ENCODE measurements at regions not wholly inside any gene's neighbourhood (a gene's known extent, or its start where the extent isn't known, plus 50 kb on each side); places are given as distances from the start of the nearest gene placed in this dataset.

DNA sequence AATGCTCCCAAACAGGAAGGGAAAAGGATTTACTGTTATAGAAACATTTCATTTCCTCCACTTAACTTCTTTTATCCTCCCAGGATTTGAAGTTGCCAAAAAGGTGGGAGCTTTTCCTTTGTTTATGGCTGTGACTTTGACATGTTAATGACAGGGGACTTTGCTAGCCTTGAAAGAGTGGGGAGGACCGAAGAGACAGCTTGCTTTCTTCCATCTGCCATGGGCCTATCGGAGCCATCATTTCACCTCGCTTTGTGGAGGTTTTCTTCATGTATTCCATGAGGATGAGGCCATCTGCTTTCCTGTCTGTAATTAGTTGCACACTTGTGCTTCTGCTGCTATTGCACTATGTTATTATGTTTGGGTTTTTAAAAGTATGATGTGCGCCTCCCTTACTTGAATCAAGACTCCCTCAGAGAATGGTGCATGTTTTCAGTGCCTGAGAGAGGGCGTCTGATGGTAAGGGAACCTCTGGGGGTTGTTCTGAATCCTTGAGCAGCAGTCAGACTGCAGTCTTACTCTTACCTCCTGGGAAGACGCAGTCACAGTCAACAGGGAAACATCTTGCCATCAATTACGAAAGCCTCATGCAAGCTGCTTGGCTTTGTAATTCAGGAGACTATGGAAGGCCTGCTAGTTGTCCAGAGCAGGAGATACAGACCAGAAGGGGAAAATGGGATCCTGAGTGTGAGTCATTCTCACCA lies 173.3 kb upstream of the MGAT5 start:
- no peak for DNase-seq (ENCODE audit: low spot score)

DNA sequence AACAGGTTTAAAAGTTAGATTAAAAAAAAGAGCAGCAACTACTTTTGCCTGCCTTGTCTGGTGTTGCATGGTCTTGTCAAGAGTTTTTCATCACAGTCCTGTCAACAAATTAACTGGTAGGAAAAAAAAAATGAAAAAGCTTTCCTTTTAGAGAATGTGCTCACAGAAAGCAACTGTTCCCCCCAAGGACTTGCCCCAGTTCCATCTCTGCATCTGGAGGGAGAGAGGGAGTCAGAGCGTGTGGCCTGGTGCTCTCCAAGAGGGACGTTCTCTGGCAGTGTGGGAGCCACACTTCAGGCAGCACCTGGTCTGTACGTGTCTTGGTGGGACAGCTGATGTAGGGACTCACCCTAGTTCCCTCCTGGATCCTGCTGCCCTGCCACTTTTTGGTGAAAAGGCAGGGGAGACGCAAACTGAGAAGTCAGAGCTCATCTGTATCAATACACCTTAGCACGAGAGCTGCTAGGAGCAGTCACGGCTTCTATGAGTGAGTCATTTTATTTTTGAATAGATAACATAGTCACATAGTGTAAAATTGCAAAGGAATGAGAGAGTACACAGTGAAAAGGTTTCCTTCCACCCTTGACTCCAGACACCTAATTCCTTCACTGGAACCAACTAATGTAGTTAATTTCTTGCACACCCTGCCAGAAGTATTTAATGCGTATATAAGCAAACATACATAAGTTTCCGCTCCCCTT lies 172.5 kb upstream of the MGAT5 start:
- DNase-seq (ENCODE audit: low spot score) = no peak

- DNase-seq (ENCODE audit: low spot score) = no peak
These were observed 170.3 kb upstream of the MGAT5 start for GRCh38 chr2:134083548-134083947.

- DNase-seq (ENCODE audit: low spot score) = no peak
These were observed 167.2 kb upstream of the MGAT5 start for GRCh38 chr2:134086594-134087219.

DNA sequence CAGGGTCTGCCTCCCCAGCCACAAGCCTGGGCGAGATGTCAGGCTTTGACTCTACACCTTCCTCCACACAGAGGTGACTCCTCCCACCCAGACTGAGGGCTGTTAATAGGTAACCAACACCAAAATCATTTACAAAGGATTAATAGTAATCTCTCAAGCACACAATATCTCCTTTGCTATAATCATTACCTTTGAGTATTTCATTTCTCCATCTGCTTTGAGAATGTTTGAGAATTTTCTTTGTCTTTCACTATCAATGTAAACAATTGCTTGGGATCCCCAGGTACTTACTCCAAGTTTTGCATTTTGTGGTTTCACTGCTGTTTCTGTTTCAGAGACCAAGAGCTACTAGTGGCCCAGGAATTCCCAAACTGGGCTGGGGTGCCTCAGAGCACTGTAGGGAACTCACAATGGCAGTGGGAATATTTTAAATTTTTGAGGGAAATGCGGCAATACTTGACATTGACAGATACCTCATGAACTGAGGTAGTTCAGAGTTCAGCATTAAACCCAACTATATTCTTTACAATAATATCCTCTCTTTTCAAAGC lies 166.4 kb upstream of the MGAT5 start:
- DNase-seq (ENCODE audit: low spot score) = no peak

- no peak for DNase-seq (ENCODE audit: low spot score)
These were observed 164.4 kb upstream of the MGAT5 start for GRCh38 chr2:134089454-134089853.

DNA sequence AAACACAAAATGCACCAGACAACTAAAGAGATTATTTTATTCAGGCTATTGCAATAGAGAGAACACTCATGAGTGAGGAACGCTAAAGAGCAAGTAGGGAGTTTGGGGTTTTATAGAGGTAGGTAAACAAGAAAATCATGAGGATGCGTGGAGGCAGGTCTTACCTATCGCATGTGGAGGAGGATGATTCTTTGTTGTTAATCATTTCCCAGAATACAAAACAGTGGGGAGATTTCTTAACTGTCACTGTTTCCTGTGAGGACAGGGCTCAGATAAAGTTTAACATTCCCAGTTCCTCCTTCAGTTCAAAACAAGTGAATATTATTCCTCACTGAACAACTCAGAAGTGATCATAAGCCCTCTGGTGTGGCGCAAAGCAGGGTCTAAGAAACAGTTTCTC lies 156.1 kb upstream of the MGAT5 start:
- no peak for DNase-seq (ENCODE audit: low spot score)

DNA sequence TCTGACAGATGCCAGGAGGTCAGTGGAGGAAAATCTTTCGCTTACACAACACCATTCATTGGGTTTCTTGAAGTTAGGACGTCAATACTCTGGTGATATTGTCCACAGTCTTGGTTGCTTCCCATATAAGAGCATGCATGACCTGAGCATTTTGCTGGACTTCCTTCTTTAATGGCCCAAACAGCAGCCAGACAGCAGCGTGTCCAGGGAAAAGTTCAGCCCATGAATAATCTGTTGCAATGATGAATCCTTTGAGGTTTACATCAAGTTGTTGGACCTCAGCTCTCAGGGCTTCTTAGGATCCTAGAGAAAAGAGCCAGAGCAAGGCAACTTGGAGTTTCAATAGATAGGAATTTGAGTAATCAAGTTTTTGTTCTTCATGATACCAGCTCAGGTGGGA lies 155.6 kb upstream of the MGAT5 start:
- DNase-seq (ENCODE audit: low spot score) = no peak

GRCh38 chr2:134099273-134099672 lies 154.6 kb upstream of the MGAT5 start:
- DNase-seq (ENCODE audit: low spot score) = no peak

DNA sequence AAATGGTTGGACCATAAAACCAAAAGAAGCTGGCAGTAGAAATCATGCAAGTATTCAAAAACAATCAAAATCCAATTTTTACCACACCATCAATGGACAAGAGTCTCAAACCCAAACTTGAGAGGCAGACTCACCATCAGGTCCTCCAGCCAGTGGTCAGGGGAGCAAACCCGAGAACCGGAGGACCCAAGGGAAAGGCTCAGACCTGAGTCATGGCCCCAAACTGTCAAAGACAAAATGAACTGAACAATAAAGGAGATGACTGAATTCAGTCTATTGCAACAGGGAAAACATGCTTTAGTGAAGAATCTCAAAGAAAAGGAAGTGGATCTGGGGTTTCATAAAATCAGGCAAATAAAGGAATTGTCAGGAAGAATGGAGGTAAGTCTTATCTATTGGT lies 150.7 kb upstream of the MGAT5 start:
- DNase-seq (ENCODE audit: low spot score) = no peak

DNA sequence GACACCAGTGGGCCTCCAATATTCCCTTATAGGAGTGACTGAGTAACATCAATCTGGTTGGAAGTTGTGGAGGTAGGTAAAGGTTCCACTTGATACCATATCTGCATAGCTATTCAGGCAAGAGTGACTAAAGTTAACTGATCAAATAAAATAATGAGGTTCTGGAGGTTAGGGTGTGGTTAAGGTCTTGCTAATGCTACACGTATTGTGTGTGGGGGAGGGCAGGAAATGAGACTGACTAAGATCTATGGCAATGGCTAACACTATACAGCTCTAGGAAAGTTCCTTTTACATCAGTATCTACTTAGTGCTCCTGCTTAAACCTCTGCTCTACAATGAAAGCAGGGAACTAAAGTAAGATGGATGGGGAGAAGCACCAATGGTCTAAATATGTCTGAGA lies 149.1 kb upstream of the MGAT5 start:
- no peak for DNase-seq (ENCODE audit: low spot score)

GRCh38 chr2:134107402-134107801 lies 146.5 kb upstream of the MGAT5 start:
- DNase-seq (ENCODE audit: low spot score) = no peak

DNA sequence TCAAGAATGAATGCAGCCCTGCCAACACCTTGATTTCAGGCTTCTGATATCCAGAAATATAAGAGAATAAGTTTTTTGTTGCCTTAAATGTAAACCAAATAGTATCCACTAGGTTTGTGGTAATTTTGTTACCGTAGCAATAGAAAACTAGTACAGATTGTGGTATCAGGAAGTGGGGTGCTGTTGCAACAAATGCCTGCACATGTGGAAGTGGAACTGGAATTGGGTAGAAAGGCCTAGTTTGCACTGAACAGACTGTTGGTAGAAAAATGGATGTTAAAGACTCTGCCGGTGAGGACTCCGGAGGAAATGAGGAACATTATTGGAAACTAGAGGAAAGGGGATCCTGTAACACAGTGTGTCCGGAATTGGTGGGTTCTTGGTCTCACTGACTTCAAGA lies 145.8 kb upstream of the MGAT5 start:
- DNase-seq (ENCODE audit: low spot score) = no peak

DNA sequence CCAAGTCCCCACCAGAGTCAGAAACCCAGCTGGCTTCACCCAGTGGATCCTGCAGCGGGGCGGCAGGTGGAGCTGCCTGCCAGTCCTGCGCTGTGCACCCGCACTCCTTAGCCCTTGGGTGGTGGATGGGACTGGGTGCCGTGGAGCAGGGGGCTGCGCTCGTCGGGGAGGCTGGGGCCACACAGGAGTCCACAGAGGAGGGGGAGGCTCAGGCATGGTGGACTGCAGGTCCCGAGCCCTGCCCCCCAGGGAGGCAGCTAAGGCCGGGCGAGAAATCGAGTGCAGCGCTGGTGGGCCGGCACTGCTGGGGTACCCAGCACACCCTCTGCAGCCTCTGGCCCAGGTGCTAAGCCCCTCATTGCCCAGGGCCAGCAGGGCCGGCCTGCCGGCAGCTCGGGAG lies 144.6 kb upstream of the MGAT5 start:
- DNase-seq (ENCODE audit: low spot score) = no peak

DNA sequence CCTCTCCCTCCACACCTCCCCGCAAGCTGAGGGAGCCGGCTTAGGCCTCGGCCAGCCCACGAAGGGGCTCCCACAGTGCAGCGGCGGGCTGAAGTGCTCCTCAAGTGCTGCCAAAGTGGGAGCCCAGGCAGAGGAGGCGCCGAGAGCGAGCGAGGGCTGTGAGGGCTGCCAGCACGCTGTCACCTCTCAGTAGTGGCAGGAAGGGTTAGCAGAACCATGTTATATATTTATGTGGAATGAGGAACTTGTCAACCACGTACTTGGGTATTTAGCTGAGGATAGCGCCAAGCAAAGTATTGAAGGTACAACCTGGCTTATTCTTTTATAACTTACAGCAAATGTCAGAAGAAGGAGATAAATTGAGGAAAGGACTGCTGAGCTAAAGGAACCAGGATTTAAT lies 144.1 kb upstream of the MGAT5 start:
- DNase-seq (ENCODE audit: low spot score) = no peak

- DNase-seq (ENCODE audit: low spot score) = no peak
These were observed 143.3 kb upstream of the MGAT5 start for GRCh38 chr2:134110532-134110931.

DNA sequence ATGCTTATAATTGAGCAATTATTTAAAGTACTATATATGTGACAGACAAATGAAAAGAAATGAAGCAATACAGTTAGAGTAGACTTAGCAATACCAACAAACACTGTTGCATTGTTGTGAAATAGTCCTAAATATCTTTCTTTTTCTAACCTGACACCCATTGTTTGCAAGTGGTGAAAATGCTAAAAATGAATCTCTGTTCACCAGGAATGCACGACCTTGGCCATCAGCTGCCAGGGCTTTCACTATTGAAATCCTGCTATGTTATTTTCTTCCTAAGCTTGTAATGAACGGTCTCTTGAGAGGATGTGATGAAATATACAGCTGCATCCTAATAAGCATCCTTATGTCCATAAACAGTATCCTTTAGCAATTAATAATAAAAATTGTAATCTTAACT lies 136.2 kb upstream of the MGAT5 start:
- DNase-seq (ENCODE audit: low spot score) = no peak

- DNase-seq (ENCODE audit: low spot score) = peak; percentile 72
These were observed 135.4 kb upstream of the MGAT5 start for GRCh38 chr2:134118279-134119116.

DNA sequence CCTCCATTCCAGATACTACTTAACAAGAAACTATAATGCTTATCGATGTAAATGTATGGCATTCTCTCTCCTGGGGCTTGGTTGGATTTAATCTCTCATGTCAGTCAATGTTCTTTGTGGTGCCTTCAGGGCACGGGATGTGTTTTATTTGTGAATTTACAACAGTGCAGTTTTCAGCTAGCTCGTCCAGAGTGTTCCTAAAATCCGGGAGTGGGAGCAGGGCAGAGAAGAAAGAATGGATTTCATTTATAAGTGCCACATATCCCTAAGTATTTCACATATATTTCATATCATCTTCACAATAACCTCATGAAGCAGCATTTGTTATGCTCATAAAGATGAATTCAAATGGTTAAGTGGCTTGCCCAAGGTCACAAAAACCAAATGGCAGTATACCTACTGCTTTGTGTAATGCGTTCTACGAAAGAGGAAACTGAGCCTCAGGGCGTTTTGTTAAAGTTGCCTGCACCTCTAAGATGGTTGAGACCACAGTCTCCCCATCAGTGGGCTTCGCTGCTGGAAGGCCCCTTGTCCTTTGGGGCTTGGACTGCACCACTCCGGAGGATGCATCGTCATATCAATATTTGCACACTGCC lies 134.7 kb upstream of the MGAT5 start:
- no peak for DNase-seq (ENCODE audit: low spot score)

- DNase-seq (ENCODE audit: low spot score) = peak; percentile 91
These were observed 134.0 kb upstream of the MGAT5 start for GRCh38 chr2:134119713-134120405.

DNA sequence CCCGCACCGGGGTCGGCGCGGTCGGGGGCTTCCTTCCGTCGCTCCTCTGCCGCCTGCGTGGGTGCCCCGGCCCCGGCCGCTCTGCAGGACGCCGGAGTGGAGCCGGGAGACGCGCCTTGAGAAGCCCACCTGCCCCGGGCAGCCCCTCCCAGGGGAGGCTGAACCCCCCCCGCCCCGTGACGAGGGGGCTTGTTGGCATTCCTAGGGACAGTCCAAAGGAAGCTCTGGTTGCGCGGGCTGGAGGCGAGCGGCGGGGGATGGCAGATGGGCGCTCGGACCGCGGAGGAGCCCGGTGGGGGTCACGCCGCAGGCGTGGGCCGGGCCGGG lies 133.5 kb upstream of the MGAT5 start:
- no peak for DNase-seq (ENCODE audit: low spot score)

All from germinal center (tissue), 1 donor.